Trophoblast cell (in vitro differentiated cells and primary cell): ENCODE measurements at regions not wholly inside any gene's neighbourhood (a gene's known extent, or its start where the extent isn't known, plus 50 kb on each side); places are given as distances from the start of the nearest gene placed in this dataset.

Source experiments
- DNase-seq, 2 donors: peaks; one replicate each; pipeline ENCODE4 v3.0.0-alpha.2; 2016
- H2AFZ ChIP-seq: 2 replicates; pipeline ENCODE4 v1.6.1; 2013; ENCODE audit warnings: low read length, moderate library complexity, mild to moderate bottlenecking; ENCODE audit not compliant: insufficient read depth, poor library complexity
- H2AK5ac ChIP-seq: 2 replicates; pipeline ENCODE4 v1.6.1; 2013; ENCODE audit warnings: mild to moderate bottlenecking, low read length
- H2BK120ac ChIP-seq: 2 replicates; pipeline ENCODE4 v1.6.1; 2013; ENCODE audit warnings: low read length, mild to moderate bottlenecking, moderate library complexity; ENCODE audit not compliant: insufficient read depth, poor library complexity
- H2BK12ac ChIP-seq: 2 replicates; pipeline ENCODE4 v1.6.1; 2013; ENCODE audit warnings: mild to moderate bottlenecking, low read length, moderate library complexity
- H2BK5ac ChIP-seq: 2 replicates; pipeline ENCODE4 v1.6.1; 2013; ENCODE audit warnings: low read length, low read depth, moderate library complexity, mild to moderate bottlenecking; ENCODE audit not compliant: poor library complexity
- H3K14ac ChIP-seq: 2 replicates; pipeline ENCODE4 v1.6.1; 2013; ENCODE audit warnings: mild to moderate bottlenecking, low read length
- H3K18ac ChIP-seq: 2 replicates; pipeline ENCODE4 v1.6.1; 2013; ENCODE audit warnings: mild to moderate bottlenecking, low read length
- H3K23ac ChIP-seq: 2 replicates; pipeline ENCODE4 v1.6.1; 2013; ENCODE audit warnings: low read length
- H3K27ac ChIP-seq: 2 replicates; pipeline ENCODE4 v1.5.1; 2013; ENCODE audit warnings: low read depth, mild to moderate bottlenecking, inconsistent platforms, low read length, moderate library complexity
- H3K27me3 ChIP-seq: 2 replicates; pipeline ENCODE4 v1.6.1; 2013; ENCODE audit warnings: inconsistent platforms, mild to moderate bottlenecking, low read length, moderate library complexity; ENCODE audit not compliant: insufficient read depth
- H3K36me3 ChIP-seq, 2 experiments: 1 replicate in 1 of 2; 2 replicates in 1 of 2; pipeline ENCODE4 v1.6.1; 2013; ENCODE audit warnings: low read length in 2 of 2, mild to moderate bottlenecking in 2 of 2, moderate library complexity in 1 of 2; ENCODE audit not compliant: insufficient read depth in 2 of 2, control insufficient read depth in 1 of 2
- H3K4ac ChIP-seq: 2 replicates; pipeline ENCODE4 v1.6.1; 2013; ENCODE audit warnings: low read depth, mild to moderate bottlenecking, low read length, moderate library complexity
- H3K4me1 ChIP-seq, 2 experiments: 1 replicate in 1 of 2; 2 replicates in 1 of 2; pipeline ENCODE4 v1.6.1; 2013; ENCODE audit warnings: low read length in 2 of 2, mild to moderate bottlenecking in 2 of 2, moderate library complexity in 1 of 2; ENCODE audit not compliant: insufficient read depth in 2 of 2, control insufficient read depth in 1 of 2
- H3K4me2 ChIP-seq: 2 replicates; pipeline ENCODE4 v1.6.1; 2013; ENCODE audit warnings: inconsistent platforms, mild to moderate bottlenecking, low read length, moderate library complexity
- H3K4me3 ChIP-seq: 2 replicates; pipeline ENCODE4 v1.5.1; 2013; ENCODE audit warnings: mild to moderate bottlenecking, low read depth, low read length, inconsistent platforms
- H3K79me1 ChIP-seq: one replicate; pipeline ENCODE4 v1.6.1; 2013; ENCODE audit warnings: low read length
- H3K79me2 ChIP-seq: 2 replicates; pipeline ENCODE4 v1.6.1; 2013; ENCODE audit warnings: low read length, mild to moderate bottlenecking; ENCODE audit not compliant: control insufficient read depth, insufficient read depth, poor library complexity
- H3K9ac ChIP-seq: 2 replicates; pipeline ENCODE4 v1.6.1; 2013; ENCODE audit warnings: mild to moderate bottlenecking, low read length
- H3K9me3 ChIP-seq: 2 replicates; pipeline ENCODE4 v1.6.1; 2013; ENCODE audit warnings: low read depth, mild to moderate bottlenecking, control low read depth, inconsistent platforms, low read length; ENCODE audit not compliant: insufficient read depth
- H4K12ac ChIP-seq: 2 replicates; pipeline ENCODE4 v1.6.1; 2013; ENCODE audit warnings: low read depth, mild to moderate bottlenecking, low read length, moderate library complexity
- H4K8ac ChIP-seq: 2 replicates; pipeline ENCODE4 v1.6.1; 2013; ENCODE audit warnings: low read depth, mild to moderate bottlenecking, low read length, moderate library complexity
- H4K91ac ChIP-seq: one replicate; pipeline ENCODE4 v1.6.1; 2013; ENCODE audit warnings: low read depth, mild to moderate bottlenecking, low read length, moderate library complexity
- WGBS: extraction: QIAGEN DNeasy Blood & Tissue Kit; methylation state at CpG from one replicate; pipeline ENCODE4 v1.1.7; 2013; ENCODE audit warnings: missing lambda C conversion rate; ENCODE audit not compliant: insufficient read length, insufficient coverage; ENCODE audit errors: extremely low coverage; 5-methylcytosine and 5-hydroxymethylcytosine counted together

- H3K18ac ChIP-seq: no peak overlapping the region
- H3K4me2 ChIP-seq: no peak overlapping the region
- no peaks in the 10 kb centered on the region for H3K36me3 ChIP-seq
- H2AFZ ChIP-seq: no peak overlapping the region
- no peak overlapping the region for H3K27ac ChIP-seq
- peaks cover 0 to 1% of the 10 kb centered on the region in 2 experiments for H3K4me1 ChIP-seq
- H3K9me3 ChIP-seq: no peaks in the 10 kb centered on the region
- no peaks in the 10 kb centered on the region for H3K79me1 ChIP-seq
- H4K12ac ChIP-seq: no peak overlapping the region
- no peak overlapping the region for H3K9ac ChIP-seq
- no peak overlapping the region for H2BK12ac ChIP-seq
- no peak overlapping the region for H3K14ac ChIP-seq
- no peak for DNase-seq
- H3K23ac ChIP-seq: no peak overlapping the region
- no peak overlapping the region for H3K4ac ChIP-seq
- no peak overlapping the region for H2AK5ac ChIP-seq
- H2BK5ac ChIP-seq: no peak overlapping the region
- no peaks in the 10 kb centered on the region for H3K27me3 ChIP-seq
- H4K8ac ChIP-seq: no peak overlapping the region
- H2BK120ac ChIP-seq: no peak overlapping the region
- H4K91ac ChIP-seq: no peak overlapping the region
- H3K4me3 ChIP-seq: no peak overlapping the region
- H3K79me2 ChIP-seq: no peaks in the 10 kb centered on the region
Observed at GRCh38 chr2:199697469-199697868, 153.5 kb downstream of the FTCDNL1 start.

- Histone ChIP-seq H3K23ac (no peak overlapping the region), H3K27ac (no peak overlapping the region), H2AK5ac (no peak overlapping the region), H2BK5ac (no peak overlapping the region), H4K8ac (no peak overlapping the region), H3K18ac (no peak overlapping the region), H4K12ac (no peak overlapping the region), H3K9me3 (no peaks in the 10 kb centered on the region), H3K9ac (no peak overlapping the region), H3K79me2 (no peaks in the 10 kb centered on the region), H3K4me2 (no peak overlapping the region), H3K4me1 (peaks cover 0 to 3% of the 10 kb centered on the region in 2 experiments), H3K27me3 (no peaks in the 10 kb centered on the region), H3K36me3 (no peaks in the 10 kb centered on the region), H2BK120ac (no peak overlapping the region), H2BK12ac (no peak overlapping the region), H3K4me3 (no peak overlapping the region), H2AFZ (no peak overlapping the region), H4K91ac (no peak overlapping the region), H3K79me1 (no peaks in the 10 kb centered on the region), H3K14ac (no peak overlapping the region), H3K4ac (no peak overlapping the region)
- no CpG with 5 or more reads among the region's 6 CpGs for whole genome bisulfite sequencing
- DNase-seq: no peak
Observed at GRCh38 chr2:199696048-199696447, 154.9 kb downstream of the FTCDNL1 start.

DNA sequence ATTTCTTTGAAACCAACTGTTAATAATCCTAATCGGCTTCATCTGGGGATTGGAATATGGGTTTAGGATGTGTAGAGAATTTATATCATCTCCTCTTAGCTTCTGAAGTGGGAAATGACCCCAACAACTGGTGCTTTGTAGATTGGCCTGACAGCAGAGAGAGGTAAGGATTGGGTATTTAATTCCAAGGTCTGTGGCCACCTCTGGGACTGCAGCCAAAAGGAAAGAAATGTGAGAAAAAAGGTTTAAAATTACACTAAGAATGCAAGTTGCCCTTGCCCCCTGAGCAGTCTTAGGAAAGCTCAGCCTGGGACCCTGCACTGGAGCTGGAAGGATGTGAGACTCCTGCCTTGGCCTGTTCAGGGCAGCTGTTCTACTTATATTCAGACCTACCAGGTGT lies 157.1 kb downstream of the FTCDNL1 start:
- H3K23ac ChIP-seq: no peak overlapping the region
- no peak overlapping the region for H4K12ac ChIP-seq
- no peak overlapping the region for H2BK12ac ChIP-seq
- no peak overlapping the region for H3K18ac ChIP-seq
- no peaks in the 10 kb centered on the region for H3K9me3 ChIP-seq
- WGBS: no CpG with 5 or more reads among the region's 1 CpG
- no peak overlapping the region for H2AFZ ChIP-seq
- no peak overlapping the region for H4K91ac ChIP-seq
- no peaks in the 10 kb centered on the region for H3K79me2 ChIP-seq
- H3K4me2 ChIP-seq: no peak overlapping the region
- no peak overlapping the region for H2BK5ac ChIP-seq
- H2BK120ac ChIP-seq: no peak overlapping the region
- peaks cover 0 to 3% of the 10 kb centered on the region in 2 experiments for H3K4me1 ChIP-seq
- H3K14ac ChIP-seq: no peak overlapping the region
- H3K27ac ChIP-seq: no peak overlapping the region
- H3K9ac ChIP-seq: no peak overlapping the region
- no peak for DNase-seq
- H3K4me3 ChIP-seq: no peak overlapping the region
- no peak overlapping the region for H4K8ac ChIP-seq
- H3K27me3 ChIP-seq: no peaks in the 10 kb centered on the region
- no peaks in the 10 kb centered on the region for H3K79me1 ChIP-seq
- H3K4ac ChIP-seq: no peak overlapping the region
- H3K36me3 ChIP-seq: no peaks in the 10 kb centered on the region
- H2AK5ac ChIP-seq: no peak overlapping the region

- Histone ChIP-seq H3K79me2 (no peaks in the 10 kb centered on the region), H3K9ac (no peak overlapping the region), H2AK5ac (no peak overlapping the region), H4K8ac (no peak overlapping the region), H4K12ac (no peak overlapping the region), H4K91ac (no peak overlapping the region), H3K4ac (no peak overlapping the region), H3K4me1 (peaks cover 0 to 3% of the 10 kb centered on the region in 2 experiments), H3K23ac (no peak overlapping the region), H3K14ac (no peak overlapping the region), H2BK120ac (no peak overlapping the region), H3K27ac (no peak overlapping the region), H2BK5ac (no peak overlapping the region), H3K27me3 (no peaks in the 10 kb centered on the region), H3K18ac (no peak overlapping the region), H2BK12ac (no peak overlapping the region), H3K9me3 (no peaks in the 10 kb centered on the region), H3K4me2 (no peak overlapping the region), H3K4me3 (no peak overlapping the region), H2AFZ (no peak overlapping the region), H3K36me3 (no peaks in the 10 kb centered on the region), H3K79me1 (no peaks in the 10 kb centered on the region)
- no peak for DNase-seq
- no CpG with 5 or more reads among the region's 3 CpGs for WGBS
Observed at GRCh38 chr2:199692489-199692888, 158.5 kb downstream of the FTCDNL1 start.
